ENCODE measurements at regions not wholly inside any gene's neighbourhood (a gene's known extent, or its start where the extent isn't known, plus 50 kb on each side); places are given as distances from the start of the nearest gene placed in this dataset.

- no peak overlapping the region for H3K4me3 ChIP-seq (ENCODE audit: low read depth, low read length)
- TF ChIP-seq CTCF (IDR thresholded peaks at IDR 0.05; ENCODE audit: borderline replicate concordance, insufficient read depth, low read depth, low read length), result no peak
Observed at GRCh38 chr4:13876131-13876530, 248.6 kb upstream of the BOD1L1 start.

GRCh38 chr4:13876940-13877339, 249.4 kb upstream of the BOD1L1 start:
- H3K4me3 ChIP-seq (ENCODE audit: low read depth, low read length), result no peak overlapping the region
- TF ChIP-seq CTCF (IDR thresholded peaks at IDR 0.05; ENCODE audit: borderline replicate concordance, insufficient read depth, low read depth, low read length), result no peak

- TF ChIP-seq CTCF (IDR thresholded peaks at IDR 0.05; ENCODE audit: borderline replicate concordance, insufficient read depth, low read depth, low read length), result no peak
- no peak overlapping the region for H3K4me3 ChIP-seq (ENCODE audit: low read depth, low read length)
Observed at GRCh38 chr4:13877626-13878025, 250.1 kb upstream of the BOD1L1 start.

GRCh38 chr4:13881892-13882291, 254.4 kb upstream of the BOD1L1 start:
- no peak for TF ChIP-seq CTCF (IDR thresholded peaks at IDR 0.05; ENCODE audit: borderline replicate concordance, insufficient read depth, low read depth, low read length)
- no peak overlapping the region for H3K4me3 ChIP-seq (ENCODE audit: low read depth, low read length)

- TF ChIP-seq CTCF (IDR thresholded peaks at IDR 0.05; ENCODE audit: borderline replicate concordance, insufficient read depth, low read depth, low read length), result no peak
- H3K4me3 ChIP-seq (ENCODE audit: low read depth, low read length), result no peak overlapping the region
Observed at GRCh38 chr4:13887010-13887409, 259.5 kb upstream of the BOD1L1 start.

- H3K4me3 ChIP-seq (ENCODE audit: low read depth, low read length), result no peak overlapping the region
- no peak for TF ChIP-seq CTCF (IDR thresholded peaks at IDR 0.05; ENCODE audit: borderline replicate concordance, insufficient read depth, low read depth, low read length)
Observed at GRCh38 chr4:13888112-13888511, 260.6 kb upstream of the BOD1L1 start.

GRCh38 chr4:13891544-13891939, 264.0 kb upstream of the BOD1L1 start:
- no peak for TF ChIP-seq CTCF (IDR thresholded peaks at IDR 0.05; ENCODE audit: borderline replicate concordance, insufficient read depth, low read depth, low read length)

More at GRCh38 chr4:13891544-13891939, 264.0 kb upstream of the BOD1L1 start:
- no peak overlapping the region for H3K4me3 ChIP-seq (ENCODE audit: low read depth, low read length)

Data from GM12875 (cell line).